Parathyroid adenoma (tissue), 2 donors: ENCODE measurements at regions not wholly inside any gene's neighbourhood (a gene's known extent, or its start where the extent isn't known, plus 50 kb on each side); places are given as distances from the start of the nearest gene placed in this dataset.

ENCODE experiments used
- H2AFZ ChIP-seq: fragments of 300-600 bp; sonication (generic); one replicate; pipeline ENCODE4 v1.7.0; 2017; ENCODE audit warnings: antibody characterized with exemption, mild to moderate bottlenecking
- H3K27ac ChIP-seq: fragments of 300-600 bp; sonication (generic); one replicate; pipeline ENCODE4 v1.7.0; 2017
- H3K27me3 ChIP-seq: fragments of 300-600 bp; sonication (generic); one replicate; pipeline ENCODE4 v1.7.0; 2017; ENCODE audit warnings: low read length; ENCODE audit not compliant: control insufficient read depth, insufficient read depth
- H3K36me3 ChIP-seq: fragments of 300-600 bp; sonication (generic); one replicate; pipeline ENCODE4 v1.7.0; 2017; ENCODE audit warnings: low read length; ENCODE audit not compliant: control insufficient read depth, insufficient read depth
- H3K4me1 ChIP-seq: fragments of 300-600 bp; sonication (generic); one replicate; pipeline ENCODE4 v1.7.0; 2017; ENCODE audit warnings: control low read depth
- H3K4me2 ChIP-seq: fragments of 300-600 bp; sonication (generic); one replicate; pipeline ENCODE4 v1.7.0; 2017; ENCODE audit warnings: low read length
- H3K4me3 ChIP-seq: fragments of 300-600 bp; sonication (generic); one replicate; pipeline ENCODE4 v1.7.0; 2017; ENCODE audit warnings: low read depth, low read length
- H3K79me2 ChIP-seq: fragments of 300-600 bp; sonication (generic); one replicate; pipeline ENCODE4 v1.7.0; 2017; ENCODE audit warnings: control low read depth
- H3K9ac ChIP-seq: fragments of 300-600 bp; sonication (generic); one replicate; pipeline ENCODE4 v1.7.0; 2017; ENCODE audit warnings: mild to moderate bottlenecking
- H3K9me3 ChIP-seq: fragments of 300-600 bp; sonication (generic); one replicate; pipeline ENCODE4 v1.7.0; 2017; ENCODE audit warnings: low read length; ENCODE audit not compliant: control insufficient read depth
- CTCF ChIP-seq: fragments of 300-600 bp; sonication (generic); IDR thresholded peaks from one replicate; pipeline ENCODE4 v1.7.0; 2017; ENCODE audit warnings: antibody characterized with exemption, mild to moderate bottlenecking
- donor health status: primary hyperparathyroidism.

GRCh38 chr1:38454749-38455441, 404.7 kb downstream of the RRAGC start:
- H3K27ac ChIP-seq: no peak overlapping the region
- H3K9ac ChIP-seq: no peak overlapping the region
- H3K36me3 ChIP-seq: no peaks in the 10 kb centered on the region
- H2AFZ ChIP-seq: no peak overlapping the region
- H3K9me3 ChIP-seq: no peaks in the 10 kb centered on the region
- H3K4me3 ChIP-seq: no peak overlapping the region
- no peaks in the 10 kb centered on the region for H3K27me3 ChIP-seq
- TF ChIP-seq CTCF: no peak
- H3K79me2 ChIP-seq: no peaks in the 10 kb centered on the region
- no peak overlapping the region for H3K4me2 ChIP-seq
- no peaks in the 10 kb centered on the region for H3K4me1 ChIP-seq

GRCh38 chr1:38454236-38454635, 405.3 kb downstream of the RRAGC start:
- no peak overlapping the region for H3K4me3 ChIP-seq
- no peaks in the 10 kb centered on the region for H3K36me3 ChIP-seq
- H3K9ac ChIP-seq: no peak overlapping the region
- H2AFZ ChIP-seq: no peak overlapping the region
- no peak for TF ChIP-seq CTCF
- H3K9me3 ChIP-seq: no peaks in the 10 kb centered on the region
- H3K27me3 ChIP-seq: no peaks in the 10 kb centered on the region
- H3K4me1 ChIP-seq: no peaks in the 10 kb centered on the region
- H3K27ac ChIP-seq: no peak overlapping the region
- no peak overlapping the region for H3K4me2 ChIP-seq
- no peaks in the 10 kb centered on the region for H3K79me2 ChIP-seq

- no peaks in the 10 kb centered on the region for H3K79me2 ChIP-seq
These were observed 405.7 kb upstream of the POU3F1 start for GRCh38 chr1:38452246-38452645.

GRCh38 chr1:38451541-38451993, 405.0 kb upstream of the POU3F1 start:
- H3K36me3 ChIP-seq: no peaks in the 10 kb centered on the region
- H3K4me2 ChIP-seq: no peak overlapping the region
- no peaks in the 10 kb centered on the region for H3K9me3 ChIP-seq
- H2AFZ ChIP-seq: no peak overlapping the region
- H3K27ac ChIP-seq: no peak overlapping the region
- no peaks in the 10 kb centered on the region for H3K27me3 ChIP-seq
- H3K4me3 ChIP-seq: no peak overlapping the region
- no peaks in the 10 kb centered on the region for H3K4me1 ChIP-seq
- TF ChIP-seq CTCF: no peak
- H3K79me2 ChIP-seq: no peaks in the 10 kb centered on the region
- no peak overlapping the region for H3K9ac ChIP-seq

More at GRCh38 chr1:38452246-38452645, 405.7 kb upstream of the POU3F1 start:
- no peak for TF ChIP-seq CTCF
- Histone ChIP-seq H3K9me3 (no peaks in the 10 kb centered on the region), H3K4me2 (no peak overlapping the region), H3K9ac (no peak overlapping the region), H2AFZ (no peak overlapping the region), H3K4me3 (no peak overlapping the region), H3K4me1 (no peaks in the 10 kb centered on the region), H3K27me3 (no peaks in the 10 kb centered on the region), H3K27ac (no peak overlapping the region), H3K36me3 (no peaks in the 10 kb centered on the region)

GRCh38 chr1:38448893-38449292, 402.3 kb upstream of the POU3F1 start:
- no peaks in the 10 kb centered on the region for H3K9me3 ChIP-seq
- H3K27me3 ChIP-seq: no peaks in the 10 kb centered on the region
- no peak overlapping the region for H3K4me2 ChIP-seq

More at GRCh38 chr1:38448893-38449292, 402.3 kb upstream of the POU3F1 start:
- H3K36me3 ChIP-seq: no peaks in the 10 kb centered on the region
- no peak overlapping the region for H3K4me3 ChIP-seq
- H3K9ac ChIP-seq: no peak overlapping the region
- H3K4me1 ChIP-seq: no peaks in the 10 kb centered on the region
- TF ChIP-seq CTCF: no peak
- H3K27ac ChIP-seq: no peak overlapping the region
- no peaks in the 10 kb centered on the region for H3K79me2 ChIP-seq
- no peak overlapping the region for H2AFZ ChIP-seq
